ENCODE measurements at regions not wholly inside any gene's neighbourhood (a gene's known extent, or its start where the extent isn't known, plus 50 kb on each side); places are given as distances from the start of the nearest gene placed in this dataset.

DNA sequence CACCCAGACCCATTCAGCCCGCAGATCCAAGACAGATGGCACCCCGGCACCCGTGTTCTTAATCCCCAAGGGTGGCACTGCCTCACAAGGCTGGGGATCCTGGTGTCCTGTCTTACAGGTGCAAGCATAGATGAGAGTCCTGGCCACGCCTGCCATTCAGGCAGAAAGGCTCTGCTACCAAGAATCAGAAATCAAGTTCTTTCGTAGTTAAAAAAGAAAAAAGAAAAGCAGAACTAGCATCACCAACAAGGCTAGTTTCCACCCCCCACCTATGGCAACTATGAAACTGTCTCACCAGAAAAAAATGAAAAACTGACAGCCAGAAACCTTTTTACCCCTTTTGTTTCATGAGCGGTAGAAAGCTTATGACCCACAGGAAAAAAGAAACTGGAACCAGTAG lies 170.4 kb downstream of the SYK start:
- TF ChIP-seq ZNF70 (CRISPR knock-in tag; IDR thresholded peaks at IDR 0.05) (no peak), SNAI2 (CRISPR knock-in tag; IDR thresholded peaks at IDR 0.05) (no peak), ARNTL (CRISPR knock-in tag; IDR thresholded peaks at IDR 0.05; ENCODE audit: borderline replicate concordance, low read depth) (no peak), ZNF565 (CRISPR knock-in tag; conservative IDR thresholded peaks at IDR 0.05; ENCODE audit: low read depth) (no peak), ISL1 (CRISPR knock-in tag; IDR thresholded peaks at IDR 0.05) (no peak)
- TF ChIP-seq, protein P1, sequence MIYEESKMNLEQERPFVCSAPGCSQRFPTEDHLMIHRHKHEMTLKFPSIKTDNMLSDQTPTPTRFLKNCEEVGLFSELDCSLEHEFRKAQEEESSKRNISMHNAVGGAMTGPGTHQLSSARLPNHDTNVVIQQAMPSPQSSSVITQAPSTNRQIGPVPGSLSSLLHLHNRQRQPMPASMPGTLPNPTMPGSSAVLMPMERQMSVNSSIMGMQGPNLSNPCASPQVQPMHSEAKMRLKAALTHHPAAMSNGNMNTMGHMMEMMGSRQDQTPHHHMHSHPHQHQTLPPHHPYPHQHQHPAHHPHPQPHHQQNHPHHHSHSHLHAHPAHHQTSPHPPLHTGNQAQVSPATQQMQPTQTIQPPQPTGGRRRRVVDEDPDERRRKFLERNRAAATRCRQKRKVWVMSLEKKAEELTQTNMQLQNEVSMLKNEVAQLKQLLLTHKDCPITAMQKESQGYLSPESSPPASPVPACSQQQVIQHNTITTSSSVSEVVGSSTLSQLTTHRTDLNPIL (CRISPR knock-in tag; IDR thresholded peaks at IDR 0.05; ENCODE audit: low read depth), result no peak
- no peak for ATAC-seq

DNA sequence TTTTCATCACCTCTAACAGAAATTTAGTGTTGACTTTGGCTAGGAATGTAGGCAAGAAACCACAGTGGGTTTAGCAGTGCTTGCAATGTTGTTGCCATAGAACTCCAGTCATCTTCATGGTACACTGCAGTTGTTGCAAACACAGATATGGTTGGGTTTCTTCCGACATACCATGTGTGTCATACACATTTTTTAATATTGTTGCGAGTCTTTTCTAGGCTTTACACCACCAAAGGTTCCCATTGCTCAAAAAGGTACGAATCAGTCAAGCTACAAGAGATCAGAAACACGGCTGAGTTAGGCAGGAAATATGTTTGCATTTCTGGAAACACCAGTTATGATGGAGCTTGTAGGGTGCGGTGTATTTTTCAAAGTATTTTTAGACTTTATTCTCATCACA lies 172.4 kb downstream of the SYK start:
- no peak for ATAC-seq
- TF ChIP-seq ESRRG (CRISPR knock-in tag; IDR thresholded peaks at IDR 0.05), result no peak
- TF ChIP-seq, protein P2, sequence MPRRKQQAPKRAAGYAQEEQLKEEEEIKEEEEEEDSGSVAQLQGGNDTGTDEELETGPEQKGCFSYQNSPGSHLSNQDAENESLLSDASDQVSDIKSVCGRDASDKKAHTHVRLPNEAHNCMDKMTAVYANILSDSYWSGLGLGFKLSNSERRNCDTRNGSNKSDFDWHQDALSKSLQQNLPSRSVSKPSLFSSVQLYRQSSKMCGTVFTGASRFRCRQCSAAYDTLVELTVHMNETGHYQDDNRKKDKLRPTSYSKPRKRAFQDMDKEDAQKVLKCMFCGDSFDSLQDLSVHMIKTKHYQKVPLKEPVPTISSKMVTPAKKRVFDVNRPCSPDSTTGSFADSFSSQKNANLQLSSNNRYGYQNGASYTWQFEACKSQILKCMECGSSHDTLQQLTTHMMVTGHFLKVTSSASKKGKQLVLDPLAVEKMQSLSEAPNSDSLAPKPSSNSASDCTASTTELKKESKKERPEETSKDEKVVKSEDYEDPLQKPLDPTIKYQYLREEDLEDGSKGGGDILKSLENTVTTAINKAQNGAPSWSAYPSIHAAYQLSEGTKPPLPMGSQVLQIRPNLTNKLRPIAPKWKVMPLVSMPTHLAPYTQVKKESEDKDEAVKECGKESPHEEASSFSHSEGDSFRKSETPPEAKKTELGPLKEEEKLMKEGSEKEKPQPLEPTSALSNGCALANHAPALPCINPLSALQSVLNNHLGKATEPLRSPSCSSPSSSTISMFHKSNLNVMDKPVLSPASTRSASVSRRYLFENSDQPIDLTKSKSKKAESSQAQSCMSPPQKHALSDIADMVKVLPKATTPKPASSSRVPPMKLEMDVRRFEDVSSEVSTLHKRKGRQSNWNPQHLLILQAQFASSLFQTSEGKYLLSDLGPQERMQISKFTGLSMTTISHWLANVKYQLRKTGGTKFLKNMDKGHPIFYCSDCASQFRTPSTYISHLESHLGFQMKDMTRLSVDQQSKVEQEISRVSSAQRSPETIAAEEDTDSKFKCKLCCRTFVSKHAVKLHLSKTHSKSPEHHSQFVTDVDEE (CRISPR knock-in tag; IDR thresholded peaks at IDR 0.05), result no peak
- no peak for TF ChIP-seq SNAI2 (CRISPR knock-in tag; IDR thresholded peaks at IDR 0.05)
- TF ChIP-seq, protein P3, sequence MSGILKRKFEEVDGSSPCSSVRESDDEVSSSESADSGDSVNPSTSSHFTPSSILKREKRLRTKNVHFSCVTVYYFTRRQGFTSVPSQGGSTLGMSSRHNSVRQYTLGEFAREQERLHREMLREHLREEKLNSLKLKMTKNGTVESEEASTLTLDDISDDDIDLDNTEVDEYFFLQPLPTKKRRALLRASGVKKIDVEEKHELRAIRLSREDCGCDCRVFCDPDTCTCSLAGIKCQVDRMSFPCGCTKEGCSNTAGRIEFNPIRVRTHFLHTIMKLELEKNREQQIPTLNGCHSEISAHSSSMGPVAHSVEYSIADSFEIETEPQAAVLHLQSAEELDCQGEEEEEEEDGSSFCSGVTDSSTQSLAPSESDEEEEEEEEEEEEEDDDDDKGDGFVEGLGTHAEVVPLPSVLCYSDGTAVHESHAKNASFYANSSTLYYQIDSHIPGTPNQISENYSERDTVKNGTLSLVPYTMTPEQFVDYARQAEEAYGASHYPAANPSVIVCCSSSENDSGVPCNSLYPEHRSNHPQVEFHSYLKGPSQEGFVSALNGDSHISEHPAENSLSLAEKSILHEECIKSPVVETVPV (CRISPR knock-in tag; IDR thresholded peaks at IDR 0.05), result no peak
- TF ChIP-seq PPARA (CRISPR knock-in tag; IDR thresholded peaks at IDR 0.05; ENCODE audit: borderline replicate concordance), result no peak
- TF ChIP-seq OSR1 (CRISPR knock-in tag; IDR thresholded peaks at IDR 0.05), result no peak
- TF ChIP-seq POU6F1 (CRISPR knock-in tag; IDR thresholded peaks at IDR 0.05; ENCODE audit: borderline replicate concordance, low read depth), result no peak
- no peak for TF ChIP-seq RARB (CRISPR knock-in tag; IDR thresholded peaks at IDR 0.05)
- no peak for TF ChIP-seq CSDC2 (CRISPR knock-in tag; IDR thresholded peaks at IDR 0.05)
- TF ChIP-seq ZFP30 (CRISPR knock-in tag; IDR thresholded peaks at IDR 0.05), result no peak
- TF ChIP-seq TOX (CRISPR knock-in tag; IDR thresholded peaks at IDR 0.05; ENCODE audit: borderline replicate concordance), result no peak
- TF ChIP-seq ZC3H10 (CRISPR knock-in tag; IDR thresholded peaks at IDR 0.05), result no peak
- TF ChIP-seq ISL1 (CRISPR knock-in tag; IDR thresholded peaks at IDR 0.05), result no peak
- TF ChIP-seq ARNTL (CRISPR knock-in tag; IDR thresholded peaks at IDR 0.05; ENCODE audit: borderline replicate concordance, low read depth), result no peak

GRCh38 chr9:90974643-90975245 lies 173.1 kb downstream of the SYK start:
- no peak for ATAC-seq
- TF ChIP-seq BACH2 (CRISPR knock-in tag; IDR thresholded peaks at IDR 0.05; ENCODE audit: borderline replicate concordance), result no peak
- TF ChIP-seq ESRRG (CRISPR knock-in tag; IDR thresholded peaks at IDR 0.05), result no peak
- no peak for TF ChIP-seq OSR1 (CRISPR knock-in tag; IDR thresholded peaks at IDR 0.05)
- no peak for TF ChIP-seq CSDC2 (CRISPR knock-in tag; IDR thresholded peaks at IDR 0.05)
- no peak for TF ChIP-seq TCF4 (CRISPR knock-in tag; IDR thresholded peaks at IDR 0.05; ENCODE audit: borderline replicate concordance)
- TF ChIP-seq ZNF8 (CRISPR knock-in tag; IDR thresholded peaks at IDR 0.05), result no peak
- no peak for TF ChIP-seq ARNTL (CRISPR knock-in tag; IDR thresholded peaks at IDR 0.05; ENCODE audit: borderline replicate concordance, low read depth)
- no peak for TF ChIP-seq ZFP3 (CRISPR knock-in tag; IDR thresholded peaks at IDR 0.05)
- TF ChIP-seq, protein P3 (CRISPR knock-in tag; IDR thresholded peaks at IDR 0.05), result no peak
- TF ChIP-seq, protein P4, sequence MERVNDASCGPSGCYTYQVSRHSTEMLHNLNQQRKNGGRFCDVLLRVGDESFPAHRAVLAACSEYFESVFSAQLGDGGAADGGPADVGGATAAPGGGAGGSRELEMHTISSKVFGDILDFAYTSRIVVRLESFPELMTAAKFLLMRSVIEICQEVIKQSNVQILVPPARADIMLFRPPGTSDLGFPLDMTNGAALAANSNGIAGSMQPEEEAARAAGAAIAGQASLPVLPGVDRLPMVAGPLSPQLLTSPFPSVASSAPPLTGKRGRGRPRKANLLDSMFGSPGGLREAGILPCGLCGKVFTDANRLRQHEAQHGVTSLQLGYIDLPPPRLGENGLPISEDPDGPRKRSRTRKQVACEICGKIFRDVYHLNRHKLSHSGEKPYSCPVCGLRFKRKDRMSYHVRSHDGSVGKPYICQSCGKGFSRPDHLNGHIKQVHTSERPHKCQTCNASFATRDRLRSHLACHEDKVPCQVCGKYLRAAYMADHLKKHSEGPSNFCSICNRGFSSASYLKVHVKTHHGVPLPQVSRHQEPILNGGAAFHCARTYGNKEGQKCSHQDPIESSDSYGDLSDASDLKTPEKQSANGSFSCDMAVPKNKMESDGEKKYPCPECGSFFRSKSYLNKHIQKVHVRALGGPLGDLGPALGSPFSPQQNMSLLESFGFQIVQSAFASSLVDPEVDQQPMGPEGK (CRISPR knock-in tag; IDR thresholded peaks at IDR 0.05; ENCODE audit: borderline replicate concordance), result no peak
- TF ChIP-seq ZNF70 (CRISPR knock-in tag; IDR thresholded peaks at IDR 0.05), result no peak
- TF ChIP-seq PPARA (CRISPR knock-in tag; IDR thresholded peaks at IDR 0.05; ENCODE audit: borderline replicate concordance), result no peak
- no peak for TF ChIP-seq RARB (CRISPR knock-in tag; IDR thresholded peaks at IDR 0.05)
- TF ChIP-seq, protein P2 (CRISPR knock-in tag; IDR thresholded peaks at IDR 0.05), result no peak
